Thoracic aorta (tissue), 2 donors: ENCODE measurements at regions not wholly inside any gene's neighbourhood (a gene's known extent, or its start where the extent isn't known, plus 50 kb on each side); places are given as distances from the start of the nearest gene placed in this dataset.

Source experiments
- ATAC-seq: fragments of 150-250 bp; one replicate; pipeline ENCODE4 v1.8.0; 2017; ENCODE audit warnings: low read depth; ENCODE audit not compliant: insufficient number of reproducible peaks, low FRiP score
- DNase-seq: peaks from one replicate; pipeline ENCODE4 v3.0.0-alpha.2; 2020; ENCODE audit warnings: low spot score
- H3K27ac ChIP-seq, 2 donors: fragments of 200-600 bp; sonication (generic); 1 replicate in 1 of 2; 2 replicates in 1 of 2; pipeline ENCODE4 v1.5.1; 2016; ENCODE audit warnings: mild to moderate bottlenecking in 2 of 2, moderate library complexity in 2 of 2
- H3K27me3 ChIP-seq: fragments of 200-600 bp; sonication (generic); replicated peaks from 2 replicates; pipeline ENCODE4 v1.6.0; 2016; ENCODE audit warnings: mild to moderate bottlenecking; ENCODE audit not compliant: insufficient read depth
- H3K36me3 ChIP-seq: fragments of 200-600 bp; sonication (generic); one replicate; pipeline ENCODE4 v1.5.1; 2016
- H3K4me1 ChIP-seq, 2 donors: fragments of 200-600 bp; sonication (generic); 1 replicate in 1 of 2; 2 replicates in 1 of 2; pipeline versions ENCODE4 v1.5.1 to v1.6.0; 2016; ENCODE audit warnings: low read depth in 2 of 2, mild to moderate bottlenecking in 1 of 2; ENCODE audit not compliant: control insufficient read depth in 1 of 2
- H3K4me3 ChIP-seq: fragments of 200-600 bp; sonication (generic); 2 replicates; pipeline ENCODE4 v1.5.1; 2016; ENCODE audit warnings: mild to moderate bottlenecking
- H3K9me3 ChIP-seq: fragments of 200-600 bp; sonication (generic); 2 replicates; pipeline ENCODE4 v1.5.1; 2016
- CTCF ChIP-seq: fragments of 200-600 bp; sonication (generic); IDR thresholded peaks from one replicate; pipeline ENCODE4 v1.5.1; 2019; ENCODE audit warnings: antibody characterized with exemption

- DNase-seq (no peak), ATAC-seq (no peak)
- no peak overlapping the region for H3K4me3 ChIP-seq
- H3K4me1 ChIP-seq: peaks cover 0 to 16% of the 10 kb centered on the region in 2 donors
- no peaks in the 10 kb centered on the region for H3K36me3 ChIP-seq
- H3K9me3 ChIP-seq: no peaks in the 10 kb centered on the region
- no peak for TF ChIP-seq CTCF
- no peak overlapping the region for H3K27ac ChIP-seq
- no peaks in the 10 kb centered on the region for H3K27me3 ChIP-seq
Observed at GRCh38 chr17:77353684-77354419, 213.1 kb downstream of the SEC14L1 start.

DNA sequence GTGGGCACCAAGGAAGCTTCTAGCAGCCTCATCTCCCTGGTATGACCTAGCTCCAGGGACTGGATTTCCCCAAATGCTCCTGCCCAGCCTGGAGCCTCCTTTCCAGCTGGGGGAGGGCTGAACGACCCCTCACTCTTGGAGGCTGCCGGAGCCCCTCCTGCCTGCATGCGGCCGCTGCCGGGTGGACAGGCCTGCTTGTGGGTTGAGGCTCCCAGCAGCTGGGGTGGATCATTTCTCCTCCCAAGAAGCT lies 213.6 kb downstream of the SEC14L1 start:
- DNase-seq: no peak

DNA sequence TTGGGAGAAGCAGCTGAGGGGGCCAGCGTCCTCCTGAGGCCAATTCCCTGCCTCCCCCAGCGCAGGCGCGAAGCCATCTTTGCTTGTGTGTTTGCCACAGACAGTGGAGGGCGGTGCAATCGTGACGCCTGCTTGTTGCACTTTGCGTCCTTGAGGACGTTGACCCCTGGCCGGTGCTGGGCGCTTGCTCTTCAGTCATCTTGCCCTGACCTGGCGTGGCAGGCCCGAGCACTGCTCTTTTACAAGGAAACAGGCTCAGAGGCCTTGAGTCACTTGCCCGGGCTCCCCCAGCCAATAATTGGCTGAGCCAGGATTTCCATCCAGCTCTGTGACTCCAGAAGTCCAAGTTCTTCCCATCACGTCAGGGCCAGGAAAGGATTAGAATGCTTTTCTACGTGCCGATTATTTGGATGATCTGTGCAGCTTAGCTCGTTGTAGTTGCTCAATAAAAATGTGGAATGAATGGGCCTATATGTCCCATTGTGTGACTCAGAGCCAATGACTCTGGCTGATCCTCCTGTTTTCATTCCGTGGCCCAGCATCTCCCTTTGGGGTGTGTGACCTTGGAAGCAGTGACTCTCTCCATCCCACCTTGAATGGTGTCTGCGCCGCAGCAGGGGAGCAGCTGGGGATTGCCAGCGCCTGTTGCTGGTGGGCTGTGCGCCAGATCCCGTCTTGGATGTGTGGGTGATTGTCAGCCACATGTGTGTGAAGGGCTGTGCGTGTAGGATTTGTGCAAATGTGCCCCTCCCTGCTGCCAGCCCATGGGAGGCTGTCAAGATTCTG lies 214.1 kb downstream of the SEC14L1 start:
- H3K4me1 ChIP-seq: peaks cover 0 to 16% of the 10 kb centered on the region in 2 donors
- no peaks in the 10 kb centered on the region for H3K27me3 ChIP-seq
- no peaks in the 10 kb centered on the region for H3K9me3 ChIP-seq
- TF ChIP-seq CTCF: no peak
- H3K4me3 ChIP-seq: no peak overlapping the region
- DNase-seq (no peak), ATAC-seq (no peak)
- H3K36me3 ChIP-seq: no peaks in the 10 kb centered on the region
- peak overlapping the region in 1 of 2 donors; percentile 10 for H3K27ac ChIP-seq

More for the DNA sequence above, 213.6 kb downstream of the SEC14L1 start:
- Histone ChIP-seq H3K4me3 (no peak overlapping the region), H3K9me3 (no peaks in the 10 kb centered on the region), H3K4me1 (peaks cover 0 to 16% of the 10 kb centered on the region in 2 donors), H3K27ac (peak overlapping the region in 1 of 2 donors; percentile 10), H3K36me3 (no peaks in the 10 kb centered on the region), H3K27me3 (no peaks in the 10 kb centered on the region)
- TF ChIP-seq CTCF: no peak
- ATAC-seq: no peak

GRCh38 chr17:77356109-77356689 lies 215.4 kb downstream of the SEC14L1 start:
- Histone ChIP-seq H3K9me3 (no peaks in the 10 kb centered on the region), H3K36me3 (no peaks in the 10 kb centered on the region), H3K27ac (peak overlapping the region in 1 of 2 donors; percentile 21), H3K4me1 (peaks cover 0 to 11% of the 10 kb centered on the region in 2 donors), H3K27me3 (no peaks in the 10 kb centered on the region), H3K4me3 (no peak overlapping the region)
- no peak for ATAC-seq
- TF ChIP-seq CTCF: no peak
- DNase-seq: no peak

- Histone ChIP-seq H3K27me3 (no peaks in the 10 kb centered on the region), H3K4me3 (no peak overlapping the region), H3K9me3 (no peaks in the 10 kb centered on the region), H3K27ac (no peak overlapping the region), H3K4me1 (peaks cover 0 to 5% of the 10 kb centered on the region in 2 donors), H3K36me3 (no peaks in the 10 kb centered on the region)
- TF ChIP-seq CTCF: no peak
- DNase-seq (no peak), ATAC-seq (no peak)
Observed at GRCh38 chr17:77356690-77357201, 216.0 kb downstream of the SEC14L1 start.
